Hepatocyte (in vitro differentiated cells): ENCODE measurements at regions not wholly inside any gene's neighbourhood (a gene's known extent, or its start where the extent isn't known, plus 50 kb on each side); places are given as distances from the start of the nearest gene placed in this dataset.

Experiments used
- EZH2 ChIP-seq: fragments of 200-600 bp; sonication (generic); IDR thresholded peaks from 2 replicates; pipeline ENCODE4 v1.6.1; 2016; ENCODE audit warnings: antibody characterized with exemption, mild to moderate bottlenecking, borderline replicate concordance
- EZH2phosphoT487 ChIP-seq: fragments of 200-600 bp; sonication (generic); IDR thresholded peaks from one replicate; pipeline ENCODE4 v1.6.1; 2018; ENCODE audit warnings: antibody characterized with exemption, mild to moderate bottlenecking, low read depth, moderate library complexity; ENCODE audit not compliant: unreplicated experiment, severe bottlenecking
- TF ChIP-seq, protein P1 (sequence below): fragments of 200-600 bp; sonication (generic); IDR thresholded peaks from 2 replicates; pipeline ENCODE4 v1.5.1; 2016; ENCODE audit warnings: antibody characterized with exemption, mild to moderate bottlenecking; ENCODE audit not compliant: poor library complexity

DNA sequence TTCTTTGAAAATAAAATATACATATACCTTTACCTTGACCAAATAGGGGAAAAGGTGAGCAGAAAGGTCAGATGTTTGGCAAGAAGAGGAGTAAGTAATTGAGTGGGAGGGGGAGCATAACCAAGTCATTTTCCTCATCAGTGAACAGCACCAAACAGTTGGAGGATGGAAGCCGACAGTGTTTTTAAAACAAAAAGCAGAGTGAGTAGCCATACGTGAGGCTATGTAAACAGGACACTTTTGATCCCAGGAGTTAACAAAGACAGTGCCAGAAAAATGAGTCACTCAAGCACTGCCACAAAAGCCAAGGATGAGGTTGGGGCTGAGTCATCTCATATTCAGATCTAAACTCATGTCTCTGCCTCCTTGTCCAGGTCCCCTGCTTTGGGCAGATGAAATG is 734.7 kb downstream of the KCNA4 start:
- TF ChIP-seq, protein P1, sequence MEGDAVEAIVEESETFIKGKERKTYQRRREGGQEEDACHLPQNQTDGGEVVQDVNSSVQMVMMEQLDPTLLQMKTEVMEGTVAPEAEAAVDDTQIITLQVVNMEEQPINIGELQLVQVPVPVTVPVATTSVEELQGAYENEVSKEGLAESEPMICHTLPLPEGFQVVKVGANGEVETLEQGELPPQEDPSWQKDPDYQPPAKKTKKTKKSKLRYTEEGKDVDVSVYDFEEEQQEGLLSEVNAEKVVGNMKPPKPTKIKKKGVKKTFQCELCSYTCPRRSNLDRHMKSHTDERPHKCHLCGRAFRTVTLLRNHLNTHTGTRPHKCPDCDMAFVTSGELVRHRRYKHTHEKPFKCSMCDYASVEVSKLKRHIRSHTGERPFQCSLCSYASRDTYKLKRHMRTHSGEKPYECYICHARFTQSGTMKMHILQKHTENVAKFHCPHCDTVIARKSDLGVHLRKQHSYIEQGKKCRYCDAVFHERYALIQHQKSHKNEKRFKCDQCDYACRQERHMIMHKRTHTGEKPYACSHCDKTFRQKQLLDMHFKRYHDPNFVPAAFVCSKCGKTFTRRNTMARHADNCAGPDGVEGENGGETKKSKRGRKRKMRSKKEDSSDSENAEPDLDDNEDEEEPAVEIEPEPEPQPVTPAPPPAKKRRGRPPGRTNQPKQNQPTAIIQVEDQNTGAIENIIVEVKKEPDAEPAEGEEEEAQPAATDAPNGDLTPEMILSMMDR = no peak
- no peak for TF ChIP-seq EZH2
- no peak for TF ChIP-seq EZH2phosphoT487
